Astrocyte (in vitro differentiated cells and primary cell): ENCODE measurements at regions not wholly inside any gene's neighbourhood (a gene's known extent, or its start where the extent isn't known, plus 50 kb on each side); places are given as distances from the start of the nearest gene placed in this dataset.

Experiments
- DNase-seq: peaks from one replicate; pipeline ENCODE4 v3.0.0-alpha.2; 2010; ENCODE audit warnings: low read depth
- FAIRE-seq: peaks from 2 replicates; lab custom pipeline; 2011; peaks lifted over from hg19 to GRCh38; lab: Jason Lieb, UNC
- H2AFZ ChIP-seq: 2 replicates; pipeline ENCODE4 v1.6.0; 2012; ENCODE audit warnings: low read depth, low read length, inconsistent platforms
- H3K27ac ChIP-seq: 2 replicates; pipeline ENCODE4 v1.5.1; 2011; ENCODE audit warnings: low read depth, low read length, inconsistent platforms
- H3K27me3 ChIP-seq: 2 replicates; pipeline ENCODE4 v1.6.0; 2011; ENCODE audit warnings: low read length, inconsistent platforms; ENCODE audit not compliant: insufficient read depth
- H3K36me3 ChIP-seq: 2 replicates; pipeline ENCODE4 v1.5.1; 2011; ENCODE audit warnings: low read length, inconsistent platforms; ENCODE audit not compliant: insufficient read depth
- H3K4me1 ChIP-seq: 2 replicates; pipeline ENCODE4 v1.5.1; 2011; ENCODE audit warnings: low read length, inconsistent platforms; ENCODE audit not compliant: insufficient read depth
- H3K4me2 ChIP-seq: 2 replicates; pipeline ENCODE4 v1.6.0; 2012; ENCODE audit warnings: low read length, inconsistent platforms
- H3K4me3 ChIP-seq: 2 replicates; pipeline ENCODE4 v1.5.1; 2011; ENCODE audit warnings: low read depth, mild to moderate bottlenecking, low read length, inconsistent platforms; ENCODE audit not compliant: insufficient read depth
- H3K79me2 ChIP-seq: 2 replicates; pipeline ENCODE4 v1.6.0; 2012; ENCODE audit warnings: mild to moderate bottlenecking, low read length, inconsistent platforms; ENCODE audit not compliant: insufficient read depth
- H3K9ac ChIP-seq: 2 replicates; pipeline ENCODE4 v1.6.0; 2012; ENCODE audit warnings: mild to moderate bottlenecking, low read length, inconsistent platforms
- H3K9me3 ChIP-seq: 2 replicates; pipeline ENCODE4 v1.5.1; 2012; ENCODE audit warnings: low read depth, mild to moderate bottlenecking, low read length, inconsistent platforms; ENCODE audit not compliant: insufficient read depth
- H4K20me1 ChIP-seq: 2 replicates; pipeline ENCODE4 v1.6.0; 2012; ENCODE audit warnings: low read length, inconsistent platforms; ENCODE audit not compliant: insufficient read depth
- H3K27ac Mint-ChIP-seq: one replicate; pipeline ENCODE4 v1.8.0; 2021; ENCODE audit warnings: mild to moderate bottlenecking, mixed read lengths; ENCODE audit not compliant: unreplicated experiment
- H3K27me3 Mint-ChIP-seq: one replicate; pipeline ENCODE4 v1.8.0; 2021; ENCODE audit warnings: low read depth, mixed read lengths; ENCODE audit not compliant: unreplicated experiment
- H3K36me3 Mint-ChIP-seq: one replicate; pipeline ENCODE4 v1.8.0; 2021; ENCODE audit warnings: low read depth, mixed read lengths; ENCODE audit not compliant: unreplicated experiment
- H3K4me1 Mint-ChIP-seq: one replicate; pipeline ENCODE4 v1.8.0; 2021; ENCODE audit warnings: low read depth, mixed read lengths; ENCODE audit not compliant: unreplicated experiment
- H3K4me3 Mint-ChIP-seq: one replicate; pipeline ENCODE4 v1.8.0; 2021; ENCODE audit warnings: mild to moderate bottlenecking, moderate library complexity, mixed read lengths; ENCODE audit not compliant: unreplicated experiment
- H3K9me3 Mint-ChIP-seq: one replicate; pipeline ENCODE4 v1.8.0; 2021; ENCODE audit warnings: mild to moderate bottlenecking, mixed read lengths; ENCODE audit not compliant: unreplicated experiment
- CTCF ChIP-seq: IDR thresholded peaks from 2 replicates; pipeline ENCODE4 v1.5.1; 2011; ENCODE audit warnings: low read depth, mild to moderate bottlenecking, inconsistent platforms, low read length, moderate library complexity; ENCODE audit not compliant: insufficient read depth
- EZH2 ChIP-seq: IDR thresholded peaks from 2 replicates; pipeline ENCODE4 v1.6.1; 2012; ENCODE audit warnings: mild to moderate bottlenecking, low read length, inconsistent platforms; ENCODE audit not compliant: insufficient read depth

DNA sequence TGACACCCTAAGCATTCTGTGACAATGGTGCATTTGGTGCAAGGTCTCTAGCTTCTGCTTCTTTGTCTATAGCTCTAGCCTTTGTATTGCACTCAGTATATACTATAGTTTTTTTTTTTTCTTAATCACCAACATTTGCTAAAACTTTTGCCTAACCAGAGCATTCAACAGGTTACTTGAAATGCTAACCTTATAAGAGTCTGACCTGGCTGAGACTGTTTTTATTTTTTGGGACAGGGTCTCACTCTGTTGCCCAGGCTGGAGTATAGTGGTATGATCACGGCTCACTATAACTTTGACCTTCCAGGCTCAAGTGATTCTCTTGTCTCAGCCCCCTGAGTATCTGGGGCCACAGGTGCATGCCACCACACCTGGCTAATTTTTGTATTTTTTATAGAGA is 92.4 kb downstream of the ZNF365 start:
- no peaks in the 10 kb centered on the region for H4K20me1 ChIP-seq
- no peak overlapping the region for H3K4me2 ChIP-seq
- Mint-ChIP-seq H3K27ac (no peak overlapping the region), H3K36me3 (peaks cover 3% of the 10 kb centered on the region), H3K9me3 (peaks cover 1% of the 10 kb centered on the region), H3K27me3 (no peaks in the 10 kb centered on the region), H3K4me1 (peaks cover 27% of the 10 kb centered on the region), H3K4me3 (no peak overlapping the region)
- H3K4me1 ChIP-seq = peaks cover 6% of the 10 kb centered on the region
- H3K27ac ChIP-seq = no peak overlapping the region
- DNase-seq = no peak
- H2AFZ ChIP-seq = no peak overlapping the region
- no peaks in the 10 kb centered on the region for H3K79me2 ChIP-seq
- no peak overlapping the region for H3K4me3 ChIP-seq
- H3K9me3 ChIP-seq = peaks cover 13% of the 10 kb centered on the region
- no peaks in the 10 kb centered on the region for H3K27me3 ChIP-seq
- TF ChIP-seq EZH2 (no peak), CTCF (no peak)
- H3K36me3 ChIP-seq = no peaks in the 10 kb centered on the region
- H3K9ac ChIP-seq = no peak overlapping the region
- no peak for FAIRE-seq

DNA sequence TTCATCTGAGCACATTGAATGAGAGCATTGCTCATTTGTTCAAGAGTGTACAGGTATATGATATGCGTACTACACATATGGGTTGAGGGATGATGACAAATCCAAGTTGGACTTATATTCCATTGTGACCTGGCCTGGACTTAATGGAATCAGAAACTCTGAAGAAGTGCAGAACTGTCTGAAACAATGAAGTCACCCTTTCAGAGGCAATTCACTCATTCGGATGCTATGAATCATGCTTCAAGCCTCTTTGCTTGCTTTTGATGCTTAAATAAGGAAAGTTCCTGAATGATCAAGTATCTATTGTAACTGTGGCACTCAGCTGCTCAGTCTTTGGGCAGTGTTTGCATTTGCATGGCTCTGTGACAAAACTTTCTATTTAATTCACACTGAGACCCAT is 93.4 kb downstream of the ZNF365 start:
- no peak overlapping the region for H3K4me3 Mint-ChIP-seq
- H3K79me2 ChIP-seq = no peaks in the 10 kb centered on the region
- peak; percentile 68 for DNase-seq
- H3K9me3 ChIP-seq = peaks cover 13% of the 10 kb centered on the region
- H3K9ac ChIP-seq = no peak overlapping the region
- FAIRE-seq = peak; percentile 87
- peaks cover 1% of the 10 kb centered on the region for H3K9me3 Mint-ChIP-seq
- H3K27me3 Mint-ChIP-seq = no peaks in the 10 kb centered on the region
- no peak overlapping the region for H2AFZ ChIP-seq
- H3K4me1 Mint-ChIP-seq = peaks cover 20% of the 10 kb centered on the region
- H3K4me3 ChIP-seq = no peak overlapping the region
- H3K36me3 Mint-ChIP-seq = peaks cover 3% of the 10 kb centered on the region
- H3K27ac ChIP-seq = no peak overlapping the region
- peak overlapping the region; percentile 50 for H3K27ac Mint-ChIP-seq
- TF ChIP-seq EZH2 (no peak), CTCF (no peak)
- no peaks in the 10 kb centered on the region for H3K36me3 ChIP-seq
- peaks cover 6% of the 10 kb centered on the region for H3K4me1 ChIP-seq
- H3K4me2 ChIP-seq = no peak overlapping the region
- no peaks in the 10 kb centered on the region for H4K20me1 ChIP-seq
- no peaks in the 10 kb centered on the region for H3K27me3 ChIP-seq

DNA sequence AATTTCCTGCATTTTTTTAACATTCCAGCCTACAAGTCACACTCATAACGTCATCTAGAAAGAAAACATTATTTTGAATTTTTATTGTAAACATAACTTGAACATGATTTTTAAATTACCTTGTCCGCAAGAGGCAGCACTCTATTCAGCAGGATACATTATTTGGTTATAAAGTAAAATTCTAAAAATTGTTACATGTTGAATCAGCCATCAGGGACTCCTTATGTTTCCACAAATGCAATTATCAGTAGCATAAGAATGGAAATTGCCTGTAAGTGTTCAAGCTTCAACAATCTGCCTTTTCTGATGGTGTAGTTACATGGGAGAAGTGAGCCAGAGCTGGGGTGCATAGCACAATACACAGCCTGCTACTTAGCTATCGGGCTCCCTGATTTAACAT is 97.5 kb downstream of the ZNF365 start:
- Histone ChIP-seq H3K27me3 (no peaks in the 10 kb centered on the region), H3K9ac (no peak overlapping the region), H3K4me1 (peaks cover 6% of the 10 kb centered on the region), H3K4me2 (no peak overlapping the region), H3K79me2 (no peaks in the 10 kb centered on the region), H2AFZ (no peak overlapping the region), H3K36me3 (no peaks in the 10 kb centered on the region), H4K20me1 (no peaks in the 10 kb centered on the region), H3K27ac (no peak overlapping the region), H3K4me3 (no peak overlapping the region), H3K9me3 (no peaks in the 10 kb centered on the region)
- H3K9me3 Mint-ChIP-seq = no peaks in the 10 kb centered on the region
- H3K36me3 Mint-ChIP-seq = no peaks in the 10 kb centered on the region
- DNase-seq = peak; percentile 24
- no peaks in the 10 kb centered on the region for H3K27me3 Mint-ChIP-seq
- H3K4me3 Mint-ChIP-seq = no peak overlapping the region
- peaks cover 7% of the 10 kb centered on the region for H3K4me1 Mint-ChIP-seq
- TF ChIP-seq CTCF (no peak), EZH2 (no peak)
- no peak for FAIRE-seq
- no peak overlapping the region for H3K27ac Mint-ChIP-seq
